Myocyte (in vitro differentiated cells): ENCODE measurements at regions not wholly inside any gene's neighbourhood (a gene's known extent, or its start where the extent isn't known, plus 50 kb on each side); places are given as distances from the start of the nearest gene placed in this dataset.
"Not testable (repeated sequence)": the region's sequence is repeated elsewhere in the genome, so short reads cannot be mapped to it uniquely, and the experiment has no call there.

ENCODE experiments used
- DNase-seq: peaks from one replicate; pipeline ENCODE4 v3.0.0-alpha.2; 2012; ENCODE audit warnings: low read depth

- DNase-seq: no peak
These were observed 148.4 kb upstream of the FOXA2 start for GRCh38 chr20:22732751-22733150.

GRCh38 chr20:22734946-22735647 lies 150.7 kb upstream of the FOXA2 start:
- DNase-seq: not testable (repeated sequence)

- DNase-seq: no peak
These were observed 156.5 kb upstream of the FOXA2 start for GRCh38 chr20:22740829-22741228.

DNA sequence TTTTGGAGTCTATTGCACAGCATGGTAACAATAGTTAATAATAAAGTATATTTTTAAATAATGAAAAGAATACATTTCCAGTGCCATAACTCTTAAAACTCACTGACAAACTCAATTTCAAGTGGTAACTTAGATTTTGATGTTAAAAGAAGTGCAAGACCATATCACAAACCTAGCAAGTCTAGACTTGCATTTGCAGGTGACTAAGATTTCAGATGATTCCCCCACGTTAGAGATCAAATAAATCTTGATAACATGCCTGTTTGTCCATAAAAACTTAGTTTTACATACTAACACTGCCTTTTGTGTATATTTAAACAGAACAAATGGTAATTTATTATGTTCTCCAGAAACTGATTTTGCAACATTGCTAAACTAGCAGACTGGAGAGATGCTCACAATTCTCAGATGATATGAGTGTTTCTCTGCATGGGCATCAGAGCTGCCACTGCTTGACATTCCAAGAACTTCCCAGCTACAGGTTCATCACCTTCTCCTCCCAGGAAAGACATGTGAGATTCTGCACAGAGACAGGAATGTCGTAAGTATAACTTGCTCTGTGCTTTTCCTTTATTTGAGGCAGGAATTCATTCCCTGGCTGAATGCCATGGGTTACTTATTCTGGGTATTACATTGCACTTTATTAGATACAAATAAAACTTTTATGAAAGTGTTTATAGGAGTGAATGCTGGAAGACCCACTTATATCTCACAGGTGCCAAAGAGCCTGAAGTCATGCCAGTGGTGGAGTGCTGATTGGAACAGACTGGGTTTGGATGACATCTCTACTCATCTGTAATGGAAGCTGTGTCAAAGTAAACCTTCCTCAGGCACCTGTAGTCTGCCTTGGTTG lies 160.2 kb upstream of the FOXA2 start:
- no peak for DNase-seq

- DNase-seq: no peak
These were observed 160.8 kb upstream of the FOXA2 start for GRCh38 chr20:22745194-22745500.

DNA sequence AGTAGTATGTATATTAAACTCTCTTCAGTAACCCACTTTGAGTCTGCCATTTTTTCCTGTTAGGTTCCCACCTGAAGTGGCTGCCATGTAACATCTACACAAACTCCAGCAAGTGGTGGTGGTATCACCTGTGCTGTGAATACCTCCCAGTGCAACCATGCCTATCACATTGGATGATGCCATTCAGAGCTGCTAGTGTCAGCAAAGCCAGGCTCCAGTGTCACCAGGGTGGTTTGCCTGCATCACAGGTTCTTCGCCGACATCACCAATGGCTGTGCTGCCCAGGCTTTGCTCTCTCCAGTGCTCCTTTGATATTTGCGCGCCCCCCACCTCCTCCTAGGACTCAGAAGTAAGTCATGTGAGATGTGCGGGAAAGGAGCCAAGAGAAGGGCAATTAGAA lies 162.6 kb upstream of the FOXA2 start:
- DNase-seq: no peak

GRCh38 chr20:22752324-22752723 lies 168.0 kb upstream of the FOXA2 start:
- DNase-seq: peak; percentile 49

- peak; percentile 82 for DNase-seq
These were observed 173.2 kb upstream of the FOXA2 start for GRCh38 chr20:22757424-22758183.

DNA sequence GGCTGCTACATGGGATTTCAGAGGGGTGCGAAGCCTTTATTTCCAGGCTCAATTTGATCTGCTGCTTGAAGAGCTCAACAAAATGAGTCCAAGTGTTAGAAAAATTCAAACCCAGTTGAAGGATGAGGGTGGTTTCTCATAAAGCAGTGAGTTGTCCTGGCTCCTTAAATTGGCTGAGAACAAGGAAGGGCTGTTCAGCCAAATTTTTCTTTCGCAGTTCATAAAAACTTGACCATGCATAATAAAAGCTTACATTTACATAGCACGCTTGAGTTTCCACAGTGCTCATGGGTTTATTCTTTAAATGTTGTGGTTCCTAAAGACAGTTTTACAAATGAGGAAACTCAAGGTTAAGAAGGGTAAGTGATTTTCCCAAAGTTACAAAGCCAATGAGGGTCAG lies 174.4 kb upstream of the FOXA2 start:
- DNase-seq: no peak

DNA sequence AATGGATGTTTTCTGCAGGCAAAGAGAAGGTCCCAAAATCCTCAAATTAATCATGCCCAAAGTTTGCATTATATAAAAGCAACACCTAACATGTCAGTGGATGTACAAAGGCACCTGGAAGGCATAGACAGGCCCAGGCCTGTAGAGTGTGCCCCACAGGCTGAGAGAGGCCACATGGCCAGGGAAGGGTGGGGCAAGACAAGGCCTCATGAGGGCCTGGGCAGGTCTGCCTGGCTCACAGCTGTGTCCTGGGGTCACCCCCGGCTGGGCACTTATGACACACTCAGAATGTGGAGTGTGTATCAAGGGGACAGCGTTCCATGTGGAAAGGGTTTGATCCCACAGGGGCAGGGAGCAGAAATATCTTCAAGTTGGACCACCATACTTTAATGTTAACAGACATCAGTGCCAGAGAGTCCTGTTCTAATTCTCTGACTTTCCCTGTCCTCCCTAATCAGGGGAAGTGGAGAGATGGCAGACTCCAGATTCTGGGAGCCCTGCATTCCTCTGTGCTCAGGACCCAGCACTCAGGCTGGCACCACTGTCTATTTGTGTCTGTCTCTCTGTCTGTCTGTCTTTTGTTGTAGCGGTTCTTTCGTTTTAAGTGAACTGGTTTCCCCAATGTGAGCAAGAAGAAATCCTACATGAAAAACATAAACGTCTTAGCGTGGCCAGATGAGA lies 178.3 kb upstream of the FOXA2 start:
- peak; percentile 70 for DNase-seq

GRCh38 chr20:22763257-22763906 lies 179.0 kb upstream of the FOXA2 start:
- DNase-seq: peak; percentile 84

DNA sequence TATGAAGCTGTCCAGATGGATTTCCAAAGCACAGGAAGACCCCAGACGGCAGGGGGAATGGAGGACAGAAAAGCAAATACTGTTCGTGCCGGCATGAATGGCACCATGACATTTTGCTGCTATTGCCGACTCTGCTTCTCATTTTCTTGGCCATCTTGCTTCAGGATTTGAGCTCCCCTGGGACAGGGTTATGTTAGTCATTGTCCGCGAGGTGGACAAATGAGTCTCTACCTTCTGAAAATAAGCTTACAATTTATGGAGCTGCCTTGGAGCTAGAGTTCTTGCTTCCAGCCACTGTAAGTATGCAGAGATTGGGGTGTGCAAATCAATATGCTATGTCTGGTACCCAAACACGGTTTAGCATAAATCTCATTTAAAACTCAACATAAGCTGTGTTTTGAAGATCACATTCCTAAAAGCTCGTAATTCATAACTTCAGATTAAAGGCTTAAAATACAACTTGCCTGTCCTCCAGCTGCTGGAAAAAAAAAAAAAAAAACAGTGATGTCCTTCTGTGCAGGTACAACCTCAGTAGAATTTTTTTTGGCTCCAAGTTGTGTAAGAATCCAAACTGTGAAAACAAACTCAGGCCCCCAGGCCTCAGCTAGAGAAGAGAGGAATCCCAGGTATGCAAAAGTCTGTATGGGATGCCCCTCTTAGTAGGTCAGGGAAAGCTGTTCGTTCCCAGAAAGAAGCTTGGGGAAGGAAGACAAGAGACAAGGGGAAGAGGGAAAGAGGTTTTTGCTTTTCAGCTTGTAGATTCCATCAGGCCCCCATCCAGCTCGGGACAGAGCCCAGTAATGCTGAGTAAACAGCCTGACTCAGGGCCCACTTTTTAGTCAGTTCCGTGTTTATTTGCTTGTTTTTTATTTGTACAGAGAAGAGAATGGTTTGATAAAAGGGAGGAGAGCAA lies 184.2 kb upstream of the FOXA2 start:
- DNase-seq: no peak

GRCh38 chr20:22770241-22770800 lies 185.9 kb upstream of the FOXA2 start:
- DNase-seq: peak; percentile 44

DNA sequence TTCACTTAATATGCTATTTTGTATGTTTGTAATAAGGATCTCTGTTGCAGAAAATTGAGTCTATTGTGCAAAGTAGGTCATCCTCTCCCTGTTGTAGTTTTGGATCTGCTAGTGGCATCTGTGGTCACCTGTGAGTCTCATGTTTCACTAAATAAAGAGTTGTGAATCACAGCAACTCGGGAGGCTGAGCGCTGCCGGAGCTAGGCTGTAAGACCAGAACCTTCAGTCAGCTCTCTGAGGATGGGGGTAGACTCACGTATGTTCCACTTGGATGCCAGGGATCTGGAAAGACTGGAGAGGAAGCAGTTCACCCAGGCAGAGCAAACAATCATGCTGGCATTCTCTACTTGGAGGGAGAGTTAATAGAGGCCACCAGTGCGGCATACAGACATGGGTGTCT lies 187.3 kb upstream of the FOXA2 start:
- DNase-seq: peak; percentile 82

GRCh38 chr20:22773344-22773743 lies 189.0 kb upstream of the FOXA2 start:
- DNase-seq: no peak

GRCh38 chr20:22775256-22775655 lies 190.9 kb upstream of the FOXA2 start:
- peak; percentile 50 for DNase-seq

GRCh38 chr20:22775671-22776139 lies 191.3 kb upstream of the FOXA2 start:
- DNase-seq: peak; percentile 77

DNA sequence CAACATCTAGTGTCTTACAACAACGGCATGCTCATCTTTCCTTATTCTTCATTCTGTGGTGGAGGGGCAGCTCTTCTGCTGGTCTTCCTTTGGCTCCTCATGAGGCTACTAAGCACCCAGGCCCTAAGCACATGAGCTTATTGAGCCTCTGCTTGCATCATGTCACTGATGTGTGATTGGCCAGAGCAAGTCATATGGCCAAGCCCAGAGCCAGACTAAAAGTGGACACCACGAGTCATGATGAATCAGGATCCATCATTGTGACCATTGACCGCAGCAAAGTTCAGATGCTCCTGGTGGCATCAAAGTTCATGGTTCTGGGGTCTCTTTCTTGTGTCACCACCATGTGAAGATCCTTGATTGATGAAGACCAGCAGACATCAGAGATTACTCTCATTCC lies 192.0 kb upstream of the FOXA2 start:
- no peak for DNase-seq

GRCh38 chr20:22779878-22780277 lies 195.5 kb upstream of the FOXA2 start:
- DNase-seq: no peak
